OCI-LY3 (cell line): ENCODE measurements at regions not wholly inside any gene's neighbourhood (a gene's known extent, or its start where the extent isn't known, plus 50 kb on each side); places are given as distances from the start of the nearest gene placed in this dataset.

Experiments
- H2AFZ ChIP-seq: fragments of 200-600, 300-600 bp; shearing (Covaris generic); 2 replicates; pipeline ENCODE4 v1.6.0; 2014; ENCODE audit warnings: antibody characterized with exemption, low read depth, low read length
- H3K27ac ChIP-seq: fragments of 200-600, 300-600 bp; sonication (generic); 2 replicates; pipeline ENCODE4 v1.5.1; 2014; ENCODE audit warnings: mild to moderate bottlenecking, low read length, moderate library complexity, mixed read lengths
- H3K27me3 ChIP-seq: fragments of 200-600, 300-600 bp; sonication (generic); 2 replicates; pipeline ENCODE4 v1.6.1; 2014; ENCODE audit warnings: low read depth, low read length, mixed read lengths
- H3K36me3 ChIP-seq: fragments of 200-600, 300-600 bp; sonication (generic); replicated peaks from 2 replicates; pipeline ENCODE3; 2014; ENCODE audit warnings: low read depth, low read length, mixed read lengths
- H3K4me1 ChIP-seq: fragments of 300-600, 200-600 bp; sonication (generic); 2 replicates; pipeline ENCODE4 v1.6.1; 2014; ENCODE audit warnings: low read length, mixed read lengths
- H3K4me2 ChIP-seq: fragments of 200-600, 300-600 bp; sonication (generic); 2 replicates; pipeline ENCODE4 v1.6.1; 2014; ENCODE audit warnings: low read length, mixed read lengths
- H3K4me3 ChIP-seq: fragments of 300-600, 200-600 bp; sonication (generic); 2 replicates; pipeline ENCODE4 v1.5.1; 2014; ENCODE audit warnings: antibody characterized with exemption, mild to moderate bottlenecking, low read length, moderate library complexity
- H3K79me2 ChIP-seq: fragments of 300-600, 200-600 bp; shearing (Covaris generic); 2 replicates; pipeline ENCODE4 v1.6.1; 2014; ENCODE audit warnings: mild to moderate bottlenecking, low read length, mixed read lengths
- H3K9ac ChIP-seq: fragments of 300-600, 200-600 bp; shearing (Covaris generic); 2 replicates; pipeline ENCODE4 v1.6.0; 2014; ENCODE audit warnings: mild to moderate bottlenecking, low read length, moderate library complexity
- H3K9me3 ChIP-seq: fragments of 200-600, 300-600 bp; shearing (Covaris generic); 2 replicates; pipeline ENCODE4 v1.6.1; 2014; ENCODE audit warnings: low read length, mixed read lengths; ENCODE audit not compliant: insufficient read depth
- H4K20me1 ChIP-seq: fragments of 200-600, 300-600 bp; sonication (generic); 2 replicates; pipeline ENCODE4 v1.6.1; 2016; ENCODE audit warnings: low read length, mixed read lengths; ENCODE audit not compliant: insufficient read depth
- EZH2phosphoT487 ChIP-seq: fragments of 200-600 bp; shearing (Covaris generic); IDR thresholded peaks from 2 replicates; pipeline ENCODE4 v1.6.1; 2018; ENCODE audit warnings: antibody characterized with exemption, mixed run types, low read depth
- TF ChIP-seq, protein P1 (sequence below): fragments of 200-600, 300-600 bp; sonication (generic); IDR thresholded peaks from 2 replicates; pipeline ENCODE4 v1.5.1; 2014; ENCODE audit warnings: antibody characterized with exemption, low read length, low read depth

DNA sequence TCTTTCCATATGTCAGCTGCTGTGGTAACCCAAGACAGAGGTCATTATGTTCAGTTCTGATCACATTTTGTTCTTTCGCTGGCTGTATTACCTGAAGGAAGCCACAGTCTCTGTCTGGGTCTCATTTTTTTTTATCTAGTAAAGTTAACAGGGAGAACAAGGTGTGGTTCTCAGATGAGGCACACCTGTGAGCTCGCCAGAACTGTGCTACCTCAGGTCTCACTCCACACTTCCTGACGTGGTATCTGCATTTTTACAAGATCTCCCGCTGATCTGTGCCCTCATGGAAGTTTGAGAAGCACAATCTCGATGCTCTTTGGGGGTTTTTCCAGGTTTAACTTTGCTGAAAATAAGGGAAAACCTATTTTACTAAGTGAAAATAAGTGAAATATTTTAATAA, 169.5 kb upstream of the CENPW start:
- no peak overlapping the region for H3K4me3 ChIP-seq
- no peaks in the 10 kb centered on the region for H4K20me1 ChIP-seq
- no peaks in the 10 kb centered on the region for H3K9me3 ChIP-seq
- H3K4me2 ChIP-seq: no peak overlapping the region
- H3K9ac ChIP-seq: no peak overlapping the region
- no peaks in the 10 kb centered on the region for H3K79me2 ChIP-seq
- no peaks in the 10 kb centered on the region for H3K27me3 ChIP-seq
- H3K4me1 ChIP-seq: peaks cover 9% of the 10 kb centered on the region
- TF ChIP-seq, protein P1, sequence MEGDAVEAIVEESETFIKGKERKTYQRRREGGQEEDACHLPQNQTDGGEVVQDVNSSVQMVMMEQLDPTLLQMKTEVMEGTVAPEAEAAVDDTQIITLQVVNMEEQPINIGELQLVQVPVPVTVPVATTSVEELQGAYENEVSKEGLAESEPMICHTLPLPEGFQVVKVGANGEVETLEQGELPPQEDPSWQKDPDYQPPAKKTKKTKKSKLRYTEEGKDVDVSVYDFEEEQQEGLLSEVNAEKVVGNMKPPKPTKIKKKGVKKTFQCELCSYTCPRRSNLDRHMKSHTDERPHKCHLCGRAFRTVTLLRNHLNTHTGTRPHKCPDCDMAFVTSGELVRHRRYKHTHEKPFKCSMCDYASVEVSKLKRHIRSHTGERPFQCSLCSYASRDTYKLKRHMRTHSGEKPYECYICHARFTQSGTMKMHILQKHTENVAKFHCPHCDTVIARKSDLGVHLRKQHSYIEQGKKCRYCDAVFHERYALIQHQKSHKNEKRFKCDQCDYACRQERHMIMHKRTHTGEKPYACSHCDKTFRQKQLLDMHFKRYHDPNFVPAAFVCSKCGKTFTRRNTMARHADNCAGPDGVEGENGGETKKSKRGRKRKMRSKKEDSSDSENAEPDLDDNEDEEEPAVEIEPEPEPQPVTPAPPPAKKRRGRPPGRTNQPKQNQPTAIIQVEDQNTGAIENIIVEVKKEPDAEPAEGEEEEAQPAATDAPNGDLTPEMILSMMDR: no peak
- TF ChIP-seq EZH2phosphoT487: no peak
- H2AFZ ChIP-seq: no peak overlapping the region
- no peak overlapping the region for H3K27ac ChIP-seq
- no peaks in the 10 kb centered on the region for H3K36me3 ChIP-seq

GRCh38 chr6:126170978-126171382, 168.9 kb upstream of the CENPW start:
- Histone ChIP-seq H4K20me1 (no peaks in the 10 kb centered on the region), H3K4me2 (peak overlapping the region; percentile 49)
- no peak for TF ChIP-seq EZH2phosphoT487
- TF ChIP-seq, protein P1: peak; percentile 55

GRCh38 chr6:126172131-126172530, 167.8 kb upstream of the CENPW start:
- Histone ChIP-seq H3K36me3 (no peaks in the 10 kb centered on the region), H3K9me3 (no peaks in the 10 kb centered on the region), H4K20me1 (no peaks in the 10 kb centered on the region), H2AFZ (no peak overlapping the region), H3K27ac (no peak overlapping the region), H3K4me1 (peaks cover 9% of the 10 kb centered on the region), H3K27me3 (no peaks in the 10 kb centered on the region), H3K79me2 (no peaks in the 10 kb centered on the region), H3K4me3 (no peak overlapping the region), H3K4me2 (no peak overlapping the region), H3K9ac (no peak overlapping the region)
- TF ChIP-seq EZH2phosphoT487: no peak
- TF ChIP-seq, protein P1: no peak

More at GRCh38 chr6:126170978-126171382, 168.9 kb upstream of the CENPW start:
- no peak overlapping the region for H3K27ac ChIP-seq
- no peaks in the 10 kb centered on the region for H3K27me3 ChIP-seq
- H3K4me3 ChIP-seq: peak overlapping the region; percentile 43
- no peaks in the 10 kb centered on the region for H3K9me3 ChIP-seq
- H2AFZ ChIP-seq: no peak overlapping the region
- no peaks in the 10 kb centered on the region for H3K36me3 ChIP-seq
- H3K9ac ChIP-seq: no peak overlapping the region
- peaks cover 9% of the 10 kb centered on the region for H3K4me1 ChIP-seq
- no peaks in the 10 kb centered on the region for H3K79me2 ChIP-seq

DNA sequence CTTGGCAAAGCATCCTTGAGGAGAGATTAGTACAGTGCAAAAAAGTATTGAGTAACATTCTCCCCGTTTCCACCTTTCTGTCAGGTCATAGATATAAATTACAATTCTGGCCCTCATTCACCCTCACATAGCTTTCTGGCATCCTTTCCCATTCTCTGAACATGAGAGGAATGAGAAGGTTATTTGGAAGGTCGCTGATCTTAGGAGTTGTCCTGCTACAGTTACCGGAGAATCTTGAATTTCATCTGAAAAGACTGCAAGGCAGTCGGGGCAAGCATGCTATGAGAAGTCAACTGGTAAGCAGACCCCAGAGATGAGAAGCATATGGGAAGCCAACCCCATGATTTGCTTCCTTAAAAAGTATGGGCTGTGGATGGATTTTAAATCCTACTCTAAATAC, 166.7 kb upstream of the CENPW start:
- no peak overlapping the region for H3K4me2 ChIP-seq
- H3K79me2 ChIP-seq: no peaks in the 10 kb centered on the region
- peaks cover 9% of the 10 kb centered on the region for H3K4me1 ChIP-seq
- H3K36me3 ChIP-seq: no peaks in the 10 kb centered on the region
- H3K27me3 ChIP-seq: no peaks in the 10 kb centered on the region
- no peaks in the 10 kb centered on the region for H3K9me3 ChIP-seq
- no peak overlapping the region for H3K27ac ChIP-seq
- no peaks in the 10 kb centered on the region for H4K20me1 ChIP-seq
- H2AFZ ChIP-seq: no peak overlapping the region
- TF ChIP-seq, protein P1: no peak
- no peak for TF ChIP-seq EZH2phosphoT487
- H3K4me3 ChIP-seq: no peak overlapping the region
- H3K9ac ChIP-seq: no peak overlapping the region
